ENCODE measurements at regions not wholly inside any gene's neighbourhood (a gene's known extent, or its start where the extent isn't known, plus 50 kb on each side); places are given as distances from the start of the nearest gene placed in this dataset.
"Not testable (repeated sequence)": the region's sequence is repeated elsewhere in the genome, so short reads cannot be mapped to it uniquely, and the experiment has no call there.

DNA sequence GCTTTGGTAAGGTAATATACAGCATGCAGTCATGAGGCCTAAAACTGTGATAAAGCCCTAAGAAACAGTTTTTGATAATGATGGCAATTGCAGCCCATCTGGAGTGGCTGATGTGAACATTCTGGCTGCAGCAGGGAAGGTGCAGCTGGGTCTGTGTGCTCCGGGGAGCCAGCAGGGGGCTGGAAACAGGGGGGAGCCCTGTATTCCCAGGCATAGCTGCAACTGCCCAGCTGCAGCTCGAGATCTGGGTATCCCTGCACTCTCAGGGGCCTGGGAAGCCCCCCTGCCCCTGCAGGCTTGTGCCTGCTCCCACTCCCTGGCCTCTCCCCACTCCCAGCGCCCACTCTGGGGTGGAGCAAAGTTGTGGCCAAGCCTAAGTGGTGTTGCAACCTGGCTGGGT is 95.6 kb downstream of the RRAGB start:
- no peak for DNase-seq

GRCh38 chrX:55815546-55815945 is 98.0 kb downstream of the RRAGB start:
- no peak for DNase-seq

- no peak for DNase-seq
Measured at GRCh38 chrX:55816023-55816422, 98.5 kb downstream of the RRAGB start.

- no peak for DNase-seq
Measured at GRCh38 chrX:55818673-55819375, 101.3 kb downstream of the RRAGB start.

DNA sequence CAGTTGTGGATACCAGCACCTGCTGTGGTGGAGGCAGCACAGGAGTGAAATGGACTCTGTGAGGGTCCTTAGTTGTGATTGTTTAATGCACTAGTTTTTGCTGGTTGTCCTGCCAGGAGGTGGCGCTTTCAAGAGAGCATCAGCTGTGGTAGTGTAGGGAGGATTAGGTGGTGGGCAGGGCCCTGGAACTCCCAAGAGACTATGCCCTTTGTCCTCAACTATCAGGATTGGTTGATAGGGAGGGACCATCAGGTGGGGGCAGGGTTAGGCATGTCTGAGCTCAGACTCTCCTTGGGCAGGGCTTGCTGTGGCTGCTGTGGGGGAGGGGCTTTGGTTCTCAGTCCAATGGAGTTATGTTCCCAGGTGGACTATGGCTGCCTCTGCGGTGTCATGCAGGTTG is 121.9 kb downstream of the RRAGB start:
- DNase-seq, result no peak

GRCh38 chrX:55841962-55842752 is 124.6 kb downstream of the RRAGB start:
- DNase-seq, result no peak

- not testable (repeated sequence) for DNase-seq
Measured at GRCh38 chrX:55866779-55867178, 149.2 kb downstream of the RRAGB start.

GRCh38 chrX:55867181-55867651 is 149.7 kb downstream of the RRAGB start:
- peak; percentile 1 for DNase-seq

- no peak for DNase-seq
Measured at GRCh38 chrX:55867708-55868107, 150.2 kb downstream of the RRAGB start.

GRCh38 chrX:55874807-55875206 is 157.3 kb downstream of the RRAGB start:
- DNase-seq, result no peak

GRCh38 chrX:55883541-55883940 is 166.0 kb downstream of the RRAGB start:
- DNase-seq, result not testable (repeated sequence)

DNA sequence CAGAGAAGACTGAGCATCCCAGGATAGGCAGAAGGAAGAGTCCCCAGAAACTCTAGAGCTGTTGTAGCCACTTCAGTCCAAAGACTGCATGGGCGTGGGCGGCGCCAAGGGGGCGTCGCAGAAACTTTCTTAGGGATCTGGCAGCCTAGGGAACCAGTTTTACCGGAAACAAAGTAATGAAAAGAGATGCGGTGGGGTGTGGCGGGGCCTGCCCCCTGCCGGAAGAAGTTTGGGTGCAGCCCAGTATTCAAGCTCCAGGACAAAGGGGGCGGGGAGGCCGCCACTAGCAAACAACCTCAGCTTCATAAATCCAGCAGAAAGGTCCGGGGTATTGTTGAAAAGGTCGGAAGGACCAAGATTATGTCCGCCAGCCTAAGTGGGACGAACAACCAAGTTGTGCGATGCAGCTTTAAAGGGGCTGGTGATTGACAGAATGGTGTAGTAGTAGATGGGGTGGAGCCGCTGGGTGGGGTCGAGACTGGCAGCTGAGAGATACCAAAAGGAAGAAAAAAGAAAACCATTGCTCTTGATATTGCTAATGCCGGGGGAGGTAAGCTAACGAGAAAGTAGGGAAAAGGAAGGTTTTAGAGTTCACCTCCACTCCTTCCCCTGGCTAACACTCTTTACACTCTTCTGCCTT is 190.5 kb downstream of the RRAGB start:
- peak; percentile 35 for DNase-seq

GRCh38 chrX:55908661-55909212 is 191.2 kb downstream of the RRAGB start:
- peak; percentile 13 for DNase-seq

- DNase-seq, result no peak
Measured at GRCh38 chrX:55919367-55920221, 202.0 kb downstream of the RRAGB start.

- DNase-seq, result no peak
Measured at GRCh38 chrX:55924574-55924973, 207.0 kb downstream of the RRAGB start.

- not testable (repeated sequence) for DNase-seq
Measured at GRCh38 chrX:55928529-55928928, 211.0 kb downstream of the RRAGB start.
